ENCODE measurements at regions not wholly inside any gene's neighbourhood (a gene's known extent, or its start where the extent isn't known, plus 50 kb on each side); places are given as distances from the start of the nearest gene placed in this dataset.

DNA sequence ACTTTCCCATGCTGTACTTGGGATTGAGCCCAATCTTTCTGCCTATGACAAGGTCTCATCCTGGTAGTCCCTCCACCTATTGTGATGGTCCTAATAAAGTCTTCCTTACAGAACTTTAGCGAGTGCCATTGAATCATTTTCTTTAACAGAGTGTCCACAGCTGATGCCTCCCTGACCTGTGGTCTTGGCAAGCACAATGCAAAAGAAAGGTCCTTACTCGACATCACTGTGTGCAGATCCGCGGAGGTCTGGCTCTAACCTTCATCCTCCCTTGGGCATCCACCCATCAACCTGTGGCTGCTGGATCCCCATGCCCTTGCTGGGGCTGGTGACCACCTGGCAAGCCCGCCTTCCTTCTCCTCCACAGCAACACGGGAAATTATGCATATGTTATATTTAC is 1203.9 kb downstream of the TBC1D22A start:
- DNase-seq (ENCODE audit: low read depth) = no peak

- no peak for DNase-seq (ENCODE audit: low read depth)
These were observed 1203.4 kb downstream of the TBC1D22A start for GRCh38 chr22:47965896-47966295.

DNA sequence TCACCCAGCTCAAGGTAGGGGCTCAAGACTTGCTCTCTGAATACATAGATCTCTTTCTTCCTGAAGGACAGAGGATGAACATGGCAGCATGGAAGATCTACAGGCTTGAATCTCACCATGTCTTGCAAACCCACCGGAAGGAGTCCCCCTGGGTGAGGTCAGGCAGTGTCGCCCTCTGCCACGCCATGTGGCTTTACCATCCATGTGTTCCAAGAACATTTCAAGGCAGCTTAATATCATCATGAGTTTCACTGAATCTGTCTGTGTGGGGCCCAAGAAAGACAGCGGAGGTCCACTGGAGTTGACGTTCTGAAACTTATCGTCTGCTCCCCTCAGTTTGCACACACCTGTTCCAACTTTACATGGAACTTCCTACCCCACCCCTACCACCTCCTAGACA is 1202.6 kb downstream of the TBC1D22A start:
- no peak for DNase-seq (ENCODE audit: low read depth)

- no peak for DNase-seq (ENCODE audit: low read depth)
These were observed 1201.2 kb downstream of the TBC1D22A start for GRCh38 chr22:47963660-47964059.

- no peak for DNase-seq (ENCODE audit: low read depth)
These were observed 1195.2 kb downstream of the TBC1D22A start for GRCh38 chr22:47957649-47958048.

DNA sequence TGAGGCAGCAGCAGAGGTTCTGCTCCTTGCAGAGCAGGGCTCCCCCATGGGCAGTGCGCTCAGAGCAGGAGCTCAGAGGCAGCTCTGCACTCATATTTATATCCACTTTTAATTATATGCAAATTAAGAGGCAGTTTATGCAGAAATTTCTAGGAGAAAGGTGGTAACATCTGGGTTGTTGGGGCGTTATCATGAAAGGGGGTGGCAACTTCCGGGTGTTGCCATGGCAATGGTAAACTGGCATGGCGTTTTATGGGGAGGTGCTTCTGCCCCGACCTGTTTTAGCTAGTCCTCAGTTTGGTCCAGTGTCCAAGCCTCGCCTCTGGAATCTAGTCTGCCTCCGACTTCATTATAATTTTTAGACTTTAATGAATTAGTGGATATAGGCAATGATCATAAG is 1191.7 kb downstream of the TBC1D22A start:
- DNase-seq (ENCODE audit: low read depth) = no peak

DNA sequence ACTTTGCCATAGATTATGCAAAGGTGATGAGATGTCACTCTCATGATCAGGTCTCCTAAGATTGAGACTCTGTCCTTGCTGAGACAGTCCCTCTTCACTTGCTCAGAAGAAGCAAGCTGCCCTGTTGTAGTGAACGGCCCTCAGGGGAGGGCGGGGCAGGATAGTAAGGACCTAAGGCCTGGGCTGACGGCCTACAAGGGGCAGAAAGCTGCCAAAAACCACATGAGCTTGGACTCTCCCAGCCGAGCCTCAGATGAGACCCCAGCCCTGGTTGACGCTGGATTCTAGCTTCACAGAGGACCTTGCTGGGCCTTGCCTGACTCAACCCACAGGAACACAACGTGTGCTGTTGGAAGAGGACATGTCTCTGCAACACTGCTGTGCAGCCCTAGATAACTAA is 1182.5 kb downstream of the TBC1D22A start:
- no peak for DNase-seq (ENCODE audit: low read depth)

DNA sequence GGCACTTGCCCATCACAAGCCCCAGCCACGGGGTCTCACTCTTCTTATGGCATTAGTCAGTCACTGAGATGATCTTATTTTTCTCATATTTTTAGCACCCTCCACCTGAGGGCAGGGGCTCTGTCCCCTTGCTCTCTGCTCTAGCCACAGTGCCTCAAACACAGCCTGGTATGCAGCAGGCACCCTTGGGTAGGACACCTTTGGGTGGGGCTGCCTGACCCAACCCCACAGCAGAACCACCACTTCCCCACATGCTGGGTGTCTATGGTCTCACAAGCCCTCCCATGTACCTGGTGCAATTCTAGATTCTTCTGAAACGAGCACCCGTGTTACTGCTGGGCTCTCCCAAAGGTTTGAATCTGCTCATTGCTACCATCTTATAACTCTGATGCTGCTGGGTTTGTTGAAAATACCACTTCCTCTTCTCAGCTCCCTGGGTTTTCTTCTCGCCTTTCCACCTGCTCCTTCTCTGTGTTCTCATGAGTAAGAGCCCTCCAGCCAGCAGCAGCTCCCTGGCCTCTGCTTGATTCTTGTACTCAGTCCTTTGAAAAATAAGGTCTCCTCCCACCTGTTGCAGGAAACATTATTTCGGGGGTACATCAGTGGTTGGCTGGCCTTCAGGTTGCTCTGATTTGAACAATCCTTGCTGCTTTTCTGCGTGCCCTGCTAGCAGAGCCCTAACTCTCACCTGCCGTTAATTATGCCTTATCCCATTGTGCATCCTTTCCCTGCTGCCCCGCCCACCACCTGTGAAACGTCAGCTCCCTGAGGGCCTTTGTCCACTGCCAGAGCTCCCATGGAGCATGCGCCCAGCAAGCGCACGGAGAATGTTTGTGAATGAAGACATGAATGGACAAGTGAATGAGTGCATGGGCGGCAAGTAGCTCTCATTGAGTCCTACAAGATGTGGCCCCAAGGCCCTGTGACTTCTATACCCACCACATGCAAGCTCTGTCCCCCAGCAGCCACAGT is 1181.6 kb downstream of the TBC1D22A start:
- no peak for DNase-seq (ENCODE audit: low read depth)

GRCh38 chr22:47940211-47940610 is 1177.8 kb downstream of the TBC1D22A start:
- no peak for DNase-seq (ENCODE audit: low read depth)

GRCh38 chr22:47933891-47934290 is 1171.4 kb downstream of the TBC1D22A start:
- no peak for DNase-seq (ENCODE audit: low read depth)

- no peak for DNase-seq (ENCODE audit: low read depth)
These were observed 1170.8 kb downstream of the TBC1D22A start for GRCh38 chr22:47933226-47933625.

- no peak for DNase-seq (ENCODE audit: low read depth)
These were observed 1167.3 kb downstream of the TBC1D22A start for GRCh38 chr22:47929646-47930185.

GRCh38 chr22:47929073-47929472 is 1166.6 kb downstream of the TBC1D22A start:
- no peak for DNase-seq (ENCODE audit: low read depth)

GRCh38 chr22:47928631-47929030 is 1166.2 kb downstream of the TBC1D22A start:
- no peak for DNase-seq (ENCODE audit: low read depth)

GRCh38 chr22:47927648-47928210 is 1165.3 kb downstream of the TBC1D22A start:
- no peak for DNase-seq (ENCODE audit: low read depth)

DNA sequence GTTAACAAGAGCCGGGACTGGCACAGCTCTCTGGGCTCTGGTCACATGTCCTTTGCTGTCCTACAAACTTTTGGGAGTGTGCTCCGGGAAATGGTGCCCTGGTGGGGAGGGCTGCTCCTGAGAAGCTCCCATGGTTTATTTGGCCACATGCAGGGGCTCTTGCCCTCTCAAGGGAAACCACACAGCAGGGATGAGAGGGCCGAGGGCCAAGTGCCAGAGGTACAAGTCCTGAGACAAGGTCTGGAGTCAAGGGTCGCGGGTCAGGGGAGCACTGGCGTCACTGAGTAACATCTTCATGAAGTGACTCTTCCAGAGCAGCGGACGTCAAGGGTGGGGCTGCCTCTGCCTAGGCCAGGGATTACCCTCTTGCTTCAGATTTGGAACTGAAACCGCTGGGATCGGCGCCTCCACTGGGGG is 1160.6 kb downstream of the TBC1D22A start:
- DNase-seq (ENCODE audit: low read depth) = no peak

DNA sequence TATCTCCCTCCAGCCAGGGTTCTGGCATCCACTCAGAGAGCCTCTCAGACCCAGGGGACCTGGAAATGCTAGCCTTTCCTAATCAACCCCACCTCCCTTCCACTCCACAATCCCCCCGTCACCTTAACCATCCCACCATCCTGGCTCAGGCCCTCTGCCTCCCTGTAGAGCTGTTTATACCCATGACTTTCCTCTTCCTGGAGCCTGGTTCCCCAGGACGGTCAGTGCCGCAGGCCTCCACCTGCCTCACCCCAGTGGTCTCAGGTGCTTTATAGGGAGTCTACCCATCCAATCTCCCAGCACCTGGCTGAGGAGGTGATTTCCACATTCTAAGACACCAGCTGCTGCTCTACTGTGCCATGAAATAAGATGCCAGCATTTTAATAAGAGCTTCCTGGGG is 1159.5 kb downstream of the TBC1D22A start:
- no peak for DNase-seq (ENCODE audit: low read depth)

DNA sequence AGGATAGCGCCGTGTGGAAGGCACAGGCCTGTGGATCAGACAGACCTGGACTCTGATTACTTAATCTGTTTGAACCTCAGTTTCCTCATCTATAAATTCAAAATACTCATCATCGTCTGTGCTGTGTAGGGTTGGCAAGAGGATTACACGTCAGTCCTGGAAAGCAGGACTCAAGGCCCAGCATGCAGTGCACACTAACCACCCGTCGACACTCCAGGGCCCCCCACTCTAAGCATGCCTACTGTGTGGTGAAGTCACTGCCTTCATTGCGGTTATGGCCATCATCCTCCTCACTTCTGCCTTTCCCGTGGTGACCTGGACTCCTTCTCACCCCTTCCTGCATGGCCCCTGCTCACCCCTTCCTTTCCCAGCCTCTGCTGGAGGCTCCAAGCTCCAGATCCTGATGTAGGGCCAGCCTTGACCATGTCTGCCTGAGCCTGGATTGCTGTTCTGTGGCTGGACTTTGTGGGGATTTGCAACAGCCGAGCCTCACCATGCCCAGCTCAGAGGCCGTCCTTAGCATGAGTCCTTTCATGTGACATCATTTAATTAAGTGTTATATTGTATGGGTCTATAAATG is 1158.0 kb downstream of the TBC1D22A start:
- DNase-seq (ENCODE audit: low read depth) = no peak

GRCh38 chr22:47919893-47920292 is 1157.4 kb downstream of the TBC1D22A start:
- DNase-seq (ENCODE audit: low read depth) = no peak

DNA sequence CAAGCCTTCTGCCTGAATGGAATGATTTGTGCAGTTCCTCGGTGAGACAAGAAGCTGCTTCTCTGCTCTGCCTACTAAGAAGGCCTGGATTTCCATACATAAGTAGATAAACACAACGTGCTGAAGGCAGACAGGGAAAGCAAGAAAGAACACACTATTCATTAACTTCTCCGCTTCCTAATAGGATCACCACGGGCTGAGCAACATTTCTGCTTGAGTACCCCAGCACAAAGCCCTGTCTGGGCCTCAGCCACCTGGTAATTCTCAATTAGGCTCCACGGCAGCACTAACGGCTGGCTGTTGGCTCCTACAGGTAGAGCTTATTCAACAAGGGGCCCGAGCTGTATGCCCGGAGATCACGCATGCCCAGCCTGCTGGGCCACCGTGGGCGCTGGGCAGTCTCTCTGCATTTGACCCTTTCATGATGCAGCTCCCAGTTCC is 1156.6 kb downstream of the TBC1D22A start:
- DNase-seq (ENCODE audit: low read depth) = no peak

DNA sequence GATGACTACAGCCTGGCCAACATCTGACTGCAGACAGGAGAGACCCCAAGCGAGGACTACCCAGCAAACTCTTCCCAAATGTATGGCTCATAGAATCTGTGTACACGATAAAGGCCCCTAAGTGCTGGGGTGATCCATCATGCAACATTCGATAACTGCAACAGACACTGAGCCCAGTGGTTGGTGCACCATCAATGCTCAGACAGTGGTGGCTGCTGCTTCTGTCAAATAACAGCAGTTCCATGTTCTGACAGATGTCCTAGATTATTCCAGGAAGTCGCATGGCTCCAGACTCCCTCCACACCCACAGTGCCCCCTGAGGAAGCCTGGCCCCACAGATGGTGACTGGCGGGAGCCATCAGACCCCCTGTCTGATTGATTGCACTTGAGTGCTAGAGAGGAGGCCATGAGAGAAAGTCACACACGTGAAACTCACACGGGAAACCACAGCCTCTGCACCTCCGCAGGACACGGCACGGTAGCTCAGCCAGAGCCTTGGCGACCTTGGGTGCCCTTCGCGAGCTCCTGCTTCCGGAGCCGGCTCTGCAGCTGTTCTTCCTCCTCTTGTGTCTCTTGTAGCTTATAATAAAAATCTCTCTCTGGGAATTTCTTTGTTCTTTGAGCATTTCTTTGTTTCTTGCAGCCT is 1155.9 kb downstream of the TBC1D22A start:
- peak; percentile 1 for DNase-seq (ENCODE audit: low read depth)

DNA sequence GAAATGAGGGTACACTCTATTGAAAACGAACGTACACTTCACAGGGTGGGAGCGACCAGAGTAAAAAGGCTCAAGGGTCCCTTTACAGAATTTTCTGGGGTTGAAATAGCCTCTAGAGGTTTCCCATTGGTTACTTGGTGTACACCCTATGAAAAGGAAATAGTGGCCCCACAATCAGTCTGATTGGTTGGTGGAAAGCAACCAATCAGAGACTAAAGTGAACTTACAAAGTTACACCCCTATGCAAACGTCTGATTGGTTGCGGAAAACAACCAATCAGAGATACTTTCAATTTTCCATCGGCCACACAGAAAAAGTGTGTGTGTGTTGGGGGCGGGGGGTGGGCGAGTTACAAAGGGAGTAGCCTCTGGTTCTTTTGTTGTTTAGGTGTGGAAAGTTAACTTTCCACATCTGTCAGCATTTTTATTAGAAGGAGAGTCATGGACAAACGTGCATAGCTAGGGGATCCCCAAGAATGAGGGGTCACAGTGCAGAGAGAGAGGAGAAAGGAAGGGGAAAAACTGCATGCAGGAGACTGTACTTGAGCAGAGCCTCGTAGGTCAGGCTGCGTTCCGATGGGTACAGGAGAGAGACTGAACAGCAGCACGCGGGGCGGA is 1152.1 kb downstream of the TBC1D22A start:
- no peak for DNase-seq (ENCODE audit: low read depth)

Data from stimulated activated CD8-positive, alpha-beta memory T cell treated with anti-CD3 and anti-CD28 coated beads, Interleukin-12 subunit alpha, Interleukin-12 subunit beta, amount 100 ng/mL, for 1 hour (primary cell).